GM12878 (cell line): ENCODE measurements at regions not wholly inside any gene's neighbourhood (a gene's known extent, or its start where the extent isn't known, plus 50 kb on each side); places are given as distances from the start of the nearest gene placed in this dataset.

ENCODE experiments used
- ATAC-seq: fragments of 200-7000 bp; cut with Tn5 transposase; 3 replicates; pipeline ENCODE4 v1.9.1; 2020; ENCODE audit warnings: mild to moderate bottlenecking, moderate library complexity
- BruUV-seq: library from RNA; stranded (reverse); fragments of 400-500 nt; replicated peaks from 2 replicates; lab custom pipeline; 2021; lab: Mats Ljungman, UMichigan
- CTCF ChIA-PET: fragments of 300-600 bp; sonication (Branson Sonifier 250); formaldehyde crosslinking; extraction: SDS; loops from one replicate; lab custom pipeline; 2021; ENCODE audit warnings: inconsistent platforms; lab: Yijun Ruan, JAX
- POLR2A ChIA-PET: fragments of 350-600 bp; formaldehyde crosslinking; extraction: SDS; loops from one replicate; lab custom pipeline; 2021; ENCODE audit warnings: inconsistent platforms; lab: Charles Lee
- RAD21 ChIA-PET: fragments of 300-600 bp; sonication (Branson Sonifier 250); formaldehyde crosslinking; loops from one replicate; lab custom pipeline; 2023; ENCODE audit warnings: antibody characterized with exemption; ENCODE audit not compliant: unreplicated experiment; lab: Charles Lee
- SMC1A ChIA-PET: fragments of 300-600 bp; sonication (Branson Sonifier 250); formaldehyde crosslinking; loops from one replicate; lab custom pipeline; 2023; ENCODE audit not compliant: unreplicated experiment, uncharacterized antibody; lab: Charles Lee
- DNase-seq: peaks from one replicate; pipeline ENCODE4 v3.0.0-alpha.2; 2011; ENCODE audit warnings: low read depth, low spot score
- FAIRE-seq: peaks from 3 replicates; lab custom pipeline; 2011; peaks lifted over from hg19 to GRCh38; lab: Jason Lieb, UNC
- H2AFZ ChIP-seq: 2 replicates; pipeline ENCODE4 v1.6.0; 2011; ENCODE audit warnings: low read depth, low read length, control low read depth; ENCODE audit not compliant: control insufficient read depth
- H3K27ac ChIP-seq: 2 replicates; pipeline ENCODE4 v1.5.1; 2011; ENCODE audit warnings: control low read depth; ENCODE audit not compliant: control insufficient read depth, insufficient read depth
- H3K27me3 ChIP-seq, 2 experiments: replicated peaks in 1 of 2; 2 replicates each; pipeline versions ENCODE4 v1.6.0 to v1.6.1; 2011; ENCODE audit warnings: low read length in 1 of 2; ENCODE audit not compliant: control insufficient read depth in 2 of 2, insufficient read depth in 2 of 2
- H3K36me3 ChIP-seq, 2 experiments: 2 replicates each; pipeline ENCODE4 v1.5.1; 2011; ENCODE audit warnings: low read length in 1 of 2; ENCODE audit not compliant: control insufficient read depth in 2 of 2, insufficient read depth in 2 of 2
- H3K4me1 ChIP-seq: 2 replicates; pipeline ENCODE4 v1.6.1; 2011; ENCODE audit warnings: mild to moderate bottlenecking, low read length, moderate library complexity, mixed read lengths; ENCODE audit not compliant: control insufficient read depth, insufficient read depth
- H3K4me2 ChIP-seq: 2 replicates; pipeline ENCODE4 v1.6.0; 2011; ENCODE audit warnings: control low read depth; ENCODE audit not compliant: control insufficient read depth, insufficient read depth
- H3K4me3 ChIP-seq: fragments of 200-600 bp; sonication (generic); 2 replicates; pipeline ENCODE4 v1.5.1; 2016
- H3K79me2 ChIP-seq: 2 replicates; pipeline ENCODE4 v1.6.0; 2011; ENCODE audit warnings: low read length; ENCODE audit not compliant: control insufficient read depth, insufficient read depth
- H3K9ac ChIP-seq: 2 replicates; pipeline ENCODE4 v1.8.0; 2011; ENCODE audit warnings: low read length, control low read depth, mixed read lengths; ENCODE audit not compliant: control insufficient read depth, insufficient read depth
- H3K9me3 ChIP-seq: replicated peaks from 3 replicates; pipeline ENCODE4 v1.5.1; 2011; ENCODE audit warnings: mild to moderate bottlenecking, low read length; ENCODE audit not compliant: control insufficient read depth, insufficient read depth
- H4K20me1 ChIP-seq: 2 replicates; pipeline ENCODE4 v1.6.0; 2011; ENCODE audit not compliant: control insufficient read depth, insufficient read depth
- CHD1 ChIP-seq: IDR thresholded peaks from 2 replicates; pipeline ENCODE4 v1.6.1; 2012; ENCODE audit warnings: low read depth, low read length, improper control_type of control experiment
- FOXK2 ChIP-seq: fragments of 450-650 bp; IDR thresholded peaks from 2 replicates; pipeline ENCODE4 v1.6.1; 2017; ENCODE audit warnings: mild to moderate bottlenecking, moderate library complexity
- KLF5 ChIP-seq: fragments of 450-650 bp; IDR thresholded peaks from 2 replicates; pipeline ENCODE4 v1.6.1; 2014; ENCODE audit warnings: mild to moderate bottlenecking; ENCODE audit not compliant: partially characterized antibody
- NKRF ChIP-seq: fragments of 450-650 bp; conservative IDR thresholded peaks from 2 replicates; pipeline ENCODE4 v1.6.1; 2017; ENCODE audit warnings: mild to moderate bottlenecking, moderate library complexity
- PBX3 ChIP-seq: IDR thresholded peaks from 2 replicates; pipeline ENCODE4 v1.6.1; 2011; ENCODE audit warnings: mild to moderate bottlenecking, low read depth, low read length, moderate library complexity; ENCODE audit not compliant: insufficient replicate concordance
- RB1 ChIP-seq: fragments of 450-650 bp; formaldehyde crosslinking; IDR thresholded peaks from 2 replicates; pipeline ENCODE4 v1.6.1; 2017; ENCODE audit warnings: mild to moderate bottlenecking, borderline replicate concordance
- RBBP5 ChIP-seq: fragments of 200-600 bp; sonication (generic); conservative IDR thresholded peaks from 2 replicates; pipeline ENCODE4 v1.6.1; 2016
- SRF ChIP-seq, 2 experiments: IDR thresholded peaks; 2 replicates each; pipeline ENCODE4 v1.6.1; 2011; ENCODE audit warnings: low read depth in 2 of 2, low read length in 2 of 2, mild to moderate bottlenecking in 1 of 2, moderate library complexity in 1 of 2
- WGBS: methylation state at CpG from one replicate; pipeline ENCODE4 v1.1.6; 2016; ENCODE audit warnings: low lambda C conversion rate; ENCODE audit not compliant: insufficient replicate concordance, insufficient coverage; ENCODE audit errors: missing lambda C conversion rate; 5-methylcytosine and 5-hydroxymethylcytosine counted together
- in situ Hi-C: fragments of 300-500 bp; cut with MboI; formaldehyde crosslinking; loops from 9 replicates; pipeline ENCODE4 v1.14.3; 2018; ENCODE audit warnings: mixed read lengths
- intact Hi-C: fragments of 100-400 bp; cut with micrococcal nuclease; formaldehyde crosslinking; loops from one replicate; pipeline ENCODE4 v1.14.2; 2022; ENCODE audit not compliant: unreplicated experiment
- TF ChIP-seq, protein P1 (sequence below): IDR thresholded peaks from 2 replicates; pipeline ENCODE4 v1.6.1; 2011; ENCODE audit warnings: low read depth, low read length, improper control_type of control experiment, borderline replicate concordance
- TF ChIP-seq, protein P2 (sequence below): fragments of 450-650 bp; formaldehyde crosslinking; IDR thresholded peaks from 2 replicates; pipeline ENCODE4 v1.4.0; 2020; ENCODE audit warnings: mild to moderate bottlenecking, moderate library complexity

DNA sequence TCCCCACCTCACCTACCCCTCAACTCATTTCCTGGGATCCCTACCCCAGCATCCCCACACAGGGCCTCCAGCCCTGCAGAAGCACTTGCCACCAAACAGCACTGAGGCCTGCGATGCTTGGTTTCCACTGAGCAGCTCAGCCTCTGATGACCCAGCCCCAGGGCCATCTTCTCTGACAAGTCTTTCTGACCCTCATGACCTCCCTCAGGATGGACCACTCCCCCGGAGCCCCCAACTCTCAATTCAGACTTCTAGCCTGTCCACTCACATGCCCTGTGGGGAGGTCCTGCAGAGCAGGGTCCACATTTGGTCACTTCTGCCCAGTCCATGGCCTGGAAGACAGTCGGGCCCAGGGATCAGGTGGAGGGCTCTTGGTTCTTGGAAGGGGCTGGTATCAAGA is 63.4 kb upstream of the SPATA12 start:
- Histone ChIP-seq H3K9ac (no peak overlapping the region), H3K4me3 (no peak overlapping the region), H3K79me2 (no peaks in the 10 kb centered on the region), H3K27ac (no peak overlapping the region), H4K20me1 (no peaks in the 10 kb centered on the region), H2AFZ (no peak overlapping the region), H3K36me3 (no peaks in the 10 kb centered on the region), H3K27me3 (no peaks in the 10 kb centered on the region; a peak in 1 of 4 replicates), H3K9me3 (no peaks in the 10 kb centered on the region), H3K4me2 (no peak overlapping the region), H3K4me1 (no peaks in the 10 kb centered on the region; the same call in 1 of the 2 replicates)
- TF ChIP-seq CHD1 (no peak), RBBP5 (no peak), KLF5 (no peak), RB1 (no peak), FOXK2 (no peak), SRF (IDR thresholded peaks at IDR 0.05; ENCODE audit: low read depth in 2 of 2, low read length in 2 of 2) (no peak), PBX3 (no peak), NKRF (no peak)
- TF ChIP-seq, protein P1, sequence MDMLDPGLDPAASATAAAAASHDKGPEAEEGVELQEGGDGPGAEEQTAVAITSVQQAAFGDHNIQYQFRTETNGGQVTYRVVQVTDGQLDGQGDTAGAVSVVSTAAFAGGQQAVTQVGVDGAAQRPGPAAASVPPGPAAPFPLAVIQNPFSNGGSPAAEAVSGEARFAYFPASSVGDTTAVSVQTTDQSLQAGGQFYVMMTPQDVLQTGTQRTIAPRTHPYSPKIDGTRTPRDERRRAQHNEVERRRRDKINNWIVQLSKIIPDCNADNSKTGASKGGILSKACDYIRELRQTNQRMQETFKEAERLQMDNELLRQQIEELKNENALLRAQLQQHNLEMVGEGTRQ = no peak
- TF ChIP-seq, protein P2, sequence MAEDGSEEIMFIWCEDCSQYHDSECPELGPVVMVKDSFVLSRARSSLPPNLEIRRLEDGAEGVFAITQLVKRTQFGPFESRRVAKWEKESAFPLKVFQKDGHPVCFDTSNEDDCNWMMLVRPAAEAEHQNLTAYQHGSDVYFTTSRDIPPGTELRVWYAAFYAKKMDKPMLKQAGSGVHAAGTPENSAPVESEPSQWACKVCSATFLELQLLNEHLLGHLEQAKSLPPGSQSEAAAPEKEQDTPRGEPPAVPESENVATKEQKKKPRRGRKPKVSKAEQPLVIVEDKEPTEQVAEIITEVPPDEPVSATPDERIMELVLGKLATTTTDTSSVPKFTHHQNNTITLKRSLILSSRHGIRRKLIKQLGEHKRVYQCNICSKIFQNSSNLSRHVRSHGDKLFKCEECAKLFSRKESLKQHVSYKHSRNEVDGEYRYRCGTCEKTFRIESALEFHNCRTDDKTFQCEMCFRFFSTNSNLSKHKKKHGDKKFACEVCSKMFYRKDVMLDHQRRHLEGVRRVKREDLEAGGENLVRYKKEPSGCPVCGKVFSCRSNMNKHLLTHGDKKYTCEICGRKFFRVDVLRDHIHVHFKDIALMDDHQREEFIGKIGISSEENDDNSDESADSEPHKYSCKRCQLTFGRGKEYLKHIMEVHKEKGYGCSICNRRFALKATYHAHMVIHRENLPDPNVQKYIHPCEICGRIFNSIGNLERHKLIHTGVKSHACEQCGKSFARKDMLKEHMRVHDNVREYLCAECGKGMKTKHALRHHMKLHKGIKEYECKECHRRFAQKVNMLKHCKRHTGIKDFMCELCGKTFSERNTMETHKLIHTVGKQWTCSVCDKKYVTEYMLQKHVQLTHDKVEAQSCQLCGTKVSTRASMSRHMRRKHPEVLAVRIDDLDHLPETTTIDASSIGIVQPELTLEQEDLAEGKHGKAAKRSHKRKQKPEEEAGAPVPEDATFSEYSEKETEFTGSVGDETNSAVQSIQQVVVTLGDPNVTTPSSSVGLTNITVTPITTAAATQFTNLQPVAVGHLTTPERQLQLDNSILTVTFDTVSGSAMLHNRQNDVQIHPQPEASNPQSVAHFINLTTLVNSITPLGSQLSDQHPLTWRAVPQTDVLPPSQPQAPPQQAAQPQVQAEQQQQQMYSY = no peak
- intact Hi-C loops = loop anchor here (5.0 to 10.0 kb wide), 2 partner anchors 80 to 168 kb away; partner anchors contain the start of gene IL17RD
- 32% methylated on average over 3 of the region's 3 CpGs for WGBS
- CTCF ChIA-PET = interaction anchor here (0.9 to 6.6 kb wide), 15 partner anchors 8 to 297 kb away, joined by 3 to 60 read pairs (median 8); no protein-coding TSS in a partner anchor
- FAIRE-seq (no peak), ATAC-seq (no peak), DNase-seq (no peak)
- SMC1A ChIA-PET = interaction anchor here (0.9 to 2.5 kb wide), 4 partner anchors 81 to 295 kb away, joined by 3 to 5 read pairs (median 4); no protein-coding TSS in a partner anchor
- BruUV-seq = no TSS peak
- RAD21 ChIA-PET = interaction anchor here (0.8 to 3.1 kb wide), 6 partner anchors 94 to 197 kb away, joined by 3 to 11 read pairs (median 6); no protein-coding TSS in a partner anchor
- POLR2A ChIA-PET = interaction anchor here (0.5 to 1.2 kb wide), 3 partner anchors 69 to 136 kb away, joined by 3 to 4 read pairs (median 3); no protein-coding TSS in a partner anchor
- in situ Hi-C loops = no loop called here
